Pancreas (tissue), 10 donors: ENCODE measurements at regions not wholly inside any gene's neighbourhood (a gene's known extent, or its start where the extent isn't known, plus 50 kb on each side); places are given as distances from the start of the nearest gene placed in this dataset.

Experiments used
- ATAC-seq, 4 donors: fragments of 200-7000 bp; cut with Tn5 transposase; one replicate each; pipeline versions ENCODE4 v1.8.0 to v1.9.1; 2020; ENCODE audit warnings: mild to moderate bottlenecking in 4 of 4, moderate library complexity in 4 of 4
- DNase-seq, 6 donors: peaks; one replicate each; pipeline ENCODE4 v3.0.0-alpha.2; 2020
- FAIRE-seq: peaks from 2 replicates; lab custom pipeline; 2012; peaks lifted over from hg19 to GRCh38; lab: Jason Lieb, UNC
- H3K27ac ChIP-seq, 4 donors: fragments of 200-600 bp; sonication (generic); 1 replicate in 3 of 4; 2 replicates in 1 of 4; pipeline versions ENCODE4 v1.5.0 to v1.8.0; 2020
- H3K27me3 ChIP-seq, 4 donors: fragments of 200-600 bp; one replicate each; pipeline ENCODE4 v1.8.0; 2021
- H3K36me3 ChIP-seq, 3 donors: fragments of 200-600 bp; sonication (generic) in 1 of 3; one replicate each; pipeline versions ENCODE4 v1.5.0 to v1.8.0; 2020 to 2021
- H3K4me1 ChIP-seq, 3 donors: fragments of 200-600 bp; one replicate each; pipeline ENCODE4 v1.8.0; 2021
- H3K4me3 ChIP-seq, 4 donors: fragments of 200-600 bp; sonication (generic) in 2 of 4; one replicate each; pipeline versions ENCODE4 v1.5.0 to v1.8.0; 2020 to 2021
- H3K9me3 ChIP-seq, 4 donors: fragments of 200-600 bp; one replicate each; pipeline ENCODE4 v1.8.0; 2021
- CTCF ChIP-seq, 4 donors: fragments of 200-600 bp; sonication (generic) in 3 of 4; IDR thresholded peaks; one replicate each; pipeline versions ENCODE4 v1.5.0 to v1.8.0; 2021; ENCODE audit warnings: antibody characterized with exemption in 4 of 4
- WGBS, 2 donors: extraction: QIAGEN DNeasy Blood & Tissue Kit; methylation state at CpG; one replicate each; pipeline ENCODE4 v1.1.7; 2013; 5-methylcytosine and 5-hydroxymethylcytosine counted together
- intact Hi-C, 3 donors: fragments of 100-400 bp; cut with DNase I; formaldehyde crosslinking; loops; one replicate each; pipeline versions ENCODE4 v1.11.1 to v1.14.2; 2022
- donor health status: healthy with polysubstance abuse.
- donor health status: DM: no; HTN: no; CAD: no; lungs with moderate emphysema.
- donor health status: DM: no; HTN: no; CAD: no.
- donor health status: control.
- donor health status: control.
- donor health status: Bipolar disorder and iron deficiency.
- donor health status: DM: yes; HTN: yes; CAD: no.
- donor health status: DM: no; HTN: no; CAD: no.
- donor health status: DM: no; HTN: no; CAD: no.
- donor health status: DM: yes; HTN: yes; CAD: no.

GRCh38 chr11:36976741-36977140 lies 378.7 kb upstream of the RAG2 start:
- Histone ChIP-seq H3K4me1 (no peaks in the 10 kb centered on the region), H3K36me3 (no peaks in the 10 kb centered on the region), H3K9me3 (no peaks in the 10 kb centered on the region), H3K4me3 (no peak overlapping the region), H3K27me3 (no peaks in the 10 kb centered on the region), H3K27ac (no peak overlapping the region)
- DNase-seq: no peak
- 46 to 53% methylated on average over 2 of the region's 2 CpGs for WGBS, 2 donors
- intact Hi-C loops: no loop called here
- TF ChIP-seq CTCF (IDR thresholded peaks at IDR 0.05): no peak
- FAIRE-seq: no peak
- no peak for ATAC-seq

DNA sequence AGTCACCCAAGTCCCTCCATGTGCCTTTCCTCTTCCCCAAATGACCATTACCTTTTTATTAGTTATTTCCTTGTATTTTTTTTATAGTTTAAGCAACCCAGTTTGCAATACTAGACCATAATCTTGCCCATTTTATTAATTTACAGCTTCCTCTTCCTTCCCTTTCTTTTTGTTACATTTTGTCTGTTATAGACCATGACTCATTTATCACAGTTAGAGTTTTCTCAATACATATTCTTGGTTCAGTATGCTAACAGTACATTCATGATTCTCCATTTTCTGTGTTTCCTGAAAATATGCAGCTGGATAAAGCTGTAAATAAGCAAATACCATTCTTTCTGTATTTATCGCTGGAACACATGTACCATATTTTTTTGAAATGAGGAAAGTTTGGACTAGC lies 376.7 kb upstream of the RAG2 start:
- ATAC-seq: no peak
- no peak for TF ChIP-seq CTCF (IDR thresholded peaks at IDR 0.05)
- H3K4me3 ChIP-seq: no peak overlapping the region
- WGBS, 2 donors: 89 to 96% methylated on average over 1 of the region's 1 CpG
- DNase-seq: no peak
- no peaks in the 10 kb centered on the region for H3K36me3 ChIP-seq
- no peak overlapping the region for H3K27ac ChIP-seq
- H3K4me1 ChIP-seq: no peaks in the 10 kb centered on the region
- FAIRE-seq: no peak
- H3K27me3 ChIP-seq: no peaks in the 10 kb centered on the region
- intact Hi-C loops: no loop called here
- H3K9me3 ChIP-seq: no peaks in the 10 kb centered on the region

- DNase-seq (no peak), FAIRE-seq (no peak), ATAC-seq (no peak)
- Histone ChIP-seq H3K9me3 (no peaks in the 10 kb centered on the region), H3K4me3 (no peak overlapping the region), H3K4me1 (no peaks in the 10 kb centered on the region), H3K36me3 (no peaks in the 10 kb centered on the region), H3K27me3 (no peaks in the 10 kb centered on the region), H3K27ac (no peak overlapping the region)
- intact Hi-C loops: no loop called here
- no peak for TF ChIP-seq CTCF (IDR thresholded peaks at IDR 0.05)
Observed at GRCh38 chr11:36953976-36954375, 355.9 kb upstream of the RAG2 start.

- TF ChIP-seq CTCF (IDR thresholded peaks at IDR 0.05): no peak
- Histone ChIP-seq H3K36me3 (no peaks in the 10 kb centered on the region), H3K27me3 (no peaks in the 10 kb centered on the region), H3K4me3 (no peak overlapping the region), H3K27ac (no peak overlapping the region), H3K4me1 (no peaks in the 10 kb centered on the region), H3K9me3 (no peaks in the 10 kb centered on the region)
- DNase-seq: no peak
- WGBS, 2 donors: 23 to 27% methylated on average over 7 of the region's 7 CpGs
- no peak for FAIRE-seq
- ATAC-seq: no peak
- intact Hi-C loops: no loop called here
Observed at GRCh38 chr11:36948460-36949127, 350.6 kb upstream of the RAG2 start.

DNA sequence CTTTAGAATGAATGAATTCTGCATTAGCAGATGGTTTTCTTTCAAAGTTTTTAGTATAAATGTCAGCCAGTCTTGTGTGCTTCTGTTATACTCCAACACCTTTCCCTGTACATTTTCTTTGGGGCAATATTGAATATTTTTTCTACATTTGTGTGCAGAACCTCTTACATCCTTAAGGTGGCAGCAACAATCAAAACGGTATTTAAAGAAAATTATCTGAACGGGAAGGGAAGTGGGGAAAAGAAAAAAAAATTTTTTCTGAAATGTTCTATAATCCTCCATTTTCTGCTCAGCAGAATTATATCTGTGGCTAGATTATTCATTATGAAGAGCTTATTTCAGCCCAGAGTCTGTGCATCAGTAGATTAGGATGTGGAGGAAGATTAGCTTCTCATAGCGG lies 347.3 kb upstream of the RAG2 start:
- 36 to 47% methylated on average over 3 of the region's 3 CpGs for WGBS, 2 donors
- FAIRE-seq (no peak), ATAC-seq (no peak), DNase-seq (no peak)
- Histone ChIP-seq H3K27ac (no peak overlapping the region), H3K36me3 (no peaks in the 10 kb centered on the region), H3K27me3 (no peaks in the 10 kb centered on the region), H3K4me3 (no peak overlapping the region), H3K9me3 (no peaks in the 10 kb centered on the region), H3K4me1 (no peaks in the 10 kb centered on the region)
- intact Hi-C loops: no loop called here
- peak in 2 of 4 donors; percentile 8 to 14 for TF ChIP-seq CTCF (IDR thresholded peaks at IDR 0.05)
